ENCODE measurements at regions not wholly inside any gene's neighbourhood (a gene's known extent, or its start where the extent isn't known, plus 50 kb on each side); places are given as distances from the start of the nearest gene placed in this dataset.

GRCh38 chr12:93176165-93176564 is 201.6 kb upstream of the NUDT4 start:
- DNase-seq = no peak

- no peak for DNase-seq
Observed at GRCh38 chr12:93176610-93177126, 201.1 kb upstream of the NUDT4 start.

- no peak for DNase-seq
Observed at GRCh38 chr12:93177208-93178153, 200.2 kb upstream of the NUDT4 start.

GRCh38 chr12:93178154-93178878 is 199.4 kb upstream of the NUDT4 start:
- no peak for DNase-seq

- no peak for DNase-seq
Observed at GRCh38 chr12:93179792-93180191, 197.9 kb upstream of the NUDT4 start.

GRCh38 chr12:93180566-93180965 is 197.2 kb upstream of the NUDT4 start:
- DNase-seq = no peak

GRCh38 chr12:93181409-93181965 is 196.2 kb upstream of the NUDT4 start:
- DNase-seq = no peak

- peak in 13 of 56 donors; percentile 4 to 42 (median 16) for DNase-seq
Observed at GRCh38 chr12:93183940-93184671, 193.6 kb upstream of the NUDT4 start.

GRCh38 chr12:93184672-93185368 is 192.9 kb upstream of the NUDT4 start:
- DNase-seq = peak in 3 of 56 donors; percentile 9 to 42 (median 16)

GRCh38 chr12:93185369-93185741 is 192.4 kb upstream of the NUDT4 start:
- no peak for DNase-seq

- DNase-seq = no peak
Observed at GRCh38 chr12:93186131-93186530, 191.6 kb upstream of the NUDT4 start.

GRCh38 chr12:93186621-93187020 is 191.1 kb upstream of the NUDT4 start:
- DNase-seq = no peak

GRCh38 chr12:93191423-93191822 is 186.3 kb upstream of the NUDT4 start:
- no peak for DNase-seq

GRCh38 chr12:93191956-93192355 is 185.8 kb upstream of the NUDT4 start:
- DNase-seq = peak in 9 of 56 donors; percentile 2 to 34 (median 12)

- DNase-seq = no peak
Observed at GRCh38 chr12:93192878-93193277, 184.8 kb upstream of the NUDT4 start.

- DNase-seq = no peak
Observed at GRCh38 chr12:93195511-93195910, 182.2 kb upstream of the NUDT4 start.

- DNase-seq = no peak
Observed at GRCh38 chr12:93197067-93197593, 180.6 kb upstream of the NUDT4 start.

GRCh38 chr12:93198086-93198485 is 179.6 kb upstream of the NUDT4 start:
- DNase-seq = peak in 1 of 56 donors; percentile 6

GRCh38 chr12:93199831-93200236 is 177.9 kb upstream of the NUDT4 start:
- DNase-seq = no peak

GRCh38 chr12:93200291-93200917 is 177.3 kb upstream of the NUDT4 start:
- no peak for DNase-seq

Measured in nucleus accumbens (tissue), 56 donors.